SK-N-MC (cell line): ENCODE measurements at regions not wholly inside any gene's neighbourhood (a gene's known extent, or its start where the extent isn't known, plus 50 kb on each side); places are given as distances from the start of the nearest gene placed in this dataset.

ENCODE experiments used
- EZH2 ChIP-seq: fragments of 200-600 bp; sonication (generic); IDR thresholded peaks from one replicate; pipeline ENCODE4 v1.6.1; 2017; ENCODE audit warnings: antibody characterized with exemption
- POLR2AphosphoS5 ChIP-seq: IDR thresholded peaks from 2 replicates; pipeline ENCODE4 v1.6.1; 2012; ENCODE audit warnings: mild to moderate bottlenecking, low read depth, low read length, borderline replicate concordance

- no peak for TF ChIP-seq EZH2
- no peak for TF ChIP-seq POLR2AphosphoS5
Measured at GRCh38 chr20:48075591-48076174, 290.4 kb upstream of the SULF2 start.
